ENCODE measurements at regions not wholly inside any gene's neighbourhood (a gene's known extent, or its start where the extent isn't known, plus 50 kb on each side); places are given as distances from the start of the nearest gene placed in this dataset.

DNA sequence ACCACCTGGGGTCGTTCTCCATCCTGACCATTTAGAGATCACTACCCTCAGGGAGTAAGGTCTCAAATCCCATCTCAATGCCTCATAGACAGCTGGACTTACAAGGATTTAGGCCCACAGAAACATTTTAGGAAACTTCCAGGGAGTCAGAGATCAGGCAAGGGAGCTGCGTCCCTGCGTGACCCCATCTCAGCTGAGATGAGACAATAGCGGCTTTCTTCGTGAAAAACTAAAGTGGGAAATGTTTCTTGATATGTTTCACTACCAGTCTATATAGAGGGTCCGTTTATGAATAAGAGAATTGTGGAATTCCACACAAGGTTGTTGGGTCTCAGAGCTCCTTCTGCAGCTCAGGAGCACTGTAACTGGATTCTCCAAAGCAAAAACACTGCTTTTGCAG lies 105.1 kb downstream of the VCPKMT start:
- TF ChIP-seq, protein P1, sequence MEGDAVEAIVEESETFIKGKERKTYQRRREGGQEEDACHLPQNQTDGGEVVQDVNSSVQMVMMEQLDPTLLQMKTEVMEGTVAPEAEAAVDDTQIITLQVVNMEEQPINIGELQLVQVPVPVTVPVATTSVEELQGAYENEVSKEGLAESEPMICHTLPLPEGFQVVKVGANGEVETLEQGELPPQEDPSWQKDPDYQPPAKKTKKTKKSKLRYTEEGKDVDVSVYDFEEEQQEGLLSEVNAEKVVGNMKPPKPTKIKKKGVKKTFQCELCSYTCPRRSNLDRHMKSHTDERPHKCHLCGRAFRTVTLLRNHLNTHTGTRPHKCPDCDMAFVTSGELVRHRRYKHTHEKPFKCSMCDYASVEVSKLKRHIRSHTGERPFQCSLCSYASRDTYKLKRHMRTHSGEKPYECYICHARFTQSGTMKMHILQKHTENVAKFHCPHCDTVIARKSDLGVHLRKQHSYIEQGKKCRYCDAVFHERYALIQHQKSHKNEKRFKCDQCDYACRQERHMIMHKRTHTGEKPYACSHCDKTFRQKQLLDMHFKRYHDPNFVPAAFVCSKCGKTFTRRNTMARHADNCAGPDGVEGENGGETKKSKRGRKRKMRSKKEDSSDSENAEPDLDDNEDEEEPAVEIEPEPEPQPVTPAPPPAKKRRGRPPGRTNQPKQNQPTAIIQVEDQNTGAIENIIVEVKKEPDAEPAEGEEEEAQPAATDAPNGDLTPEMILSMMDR (IDR thresholded peaks at IDR 0.05) = no peak
- TF ChIP-seq POLR2A (IDR thresholded peaks at IDR 0.05) = no peak
